Embryonic facial prominence (tissue), 1 donor: ENCODE measurements at regions not wholly inside any gene's neighbourhood (a gene's known extent, or its start where the extent isn't known, plus 50 kb on each side); places are given as distances from the start of the nearest gene placed in this dataset.

ENCODE experiments used
- DNase-seq: peaks from one replicate; pipeline ENCODE4 v3.0.0-alpha.2; 2016; ENCODE audit errors: extremely low spot score

DNA sequence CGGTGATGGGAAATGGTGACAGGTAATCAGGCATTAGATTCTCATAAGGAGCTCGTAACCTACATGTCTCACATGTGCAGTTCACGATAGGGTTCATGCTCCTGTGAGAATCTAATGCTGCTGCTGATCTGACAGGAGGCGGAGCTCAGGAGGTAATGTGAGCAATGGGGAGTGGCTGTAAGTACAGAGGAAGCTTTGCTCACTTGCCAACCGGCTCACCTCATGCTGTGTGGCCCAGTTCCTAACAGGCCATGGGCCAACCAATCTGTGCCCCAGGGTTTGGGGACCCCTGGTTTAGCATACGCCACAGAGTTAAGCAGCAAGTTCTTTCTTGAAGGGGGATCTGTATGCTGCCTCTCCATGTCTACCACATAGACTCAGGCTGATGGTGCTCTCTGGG, 133.1 kb downstream of the IQUB start:
- no peak for DNase-seq

DNA sequence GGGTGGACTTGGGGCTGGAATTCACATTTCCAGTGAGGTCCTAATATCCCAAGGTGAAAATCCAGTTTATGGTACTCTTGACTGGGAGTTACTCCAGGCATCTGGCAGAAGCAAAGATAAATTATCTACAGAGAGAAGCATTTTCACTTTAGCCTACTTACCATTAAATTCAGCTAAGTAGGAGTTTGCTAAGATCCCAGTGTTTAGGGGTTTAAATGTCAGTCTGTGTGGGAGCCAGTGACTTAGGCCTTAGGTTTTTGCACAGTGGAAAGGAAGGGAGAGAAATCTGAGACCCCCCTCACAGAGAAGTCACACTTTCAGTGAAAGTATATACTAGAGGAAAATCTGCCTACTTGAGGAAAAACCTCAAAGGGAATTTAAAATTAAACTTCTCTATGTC, 134.2 kb downstream of the IQUB start:
- DNase-seq: no peak

DNA sequence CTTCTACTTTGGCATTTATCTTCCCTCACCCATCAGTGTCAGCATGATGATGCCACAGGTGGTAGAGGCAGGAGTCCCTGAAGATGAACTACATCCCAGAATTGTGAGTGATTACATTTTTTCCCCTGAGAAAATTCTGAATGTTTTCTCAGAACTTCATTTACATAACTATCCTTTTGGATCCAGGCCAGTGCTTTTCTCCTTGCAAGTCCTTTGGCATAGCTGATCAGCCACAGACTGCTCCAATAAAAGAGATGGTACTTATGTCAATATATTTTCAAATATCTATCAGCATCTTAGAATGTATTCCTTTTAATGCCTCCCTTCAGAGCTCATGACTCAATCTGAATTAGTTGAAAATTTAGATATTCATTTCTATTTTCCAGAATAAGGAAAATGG, 135.5 kb downstream of the IQUB start:
- DNase-seq: no peak

DNA sequence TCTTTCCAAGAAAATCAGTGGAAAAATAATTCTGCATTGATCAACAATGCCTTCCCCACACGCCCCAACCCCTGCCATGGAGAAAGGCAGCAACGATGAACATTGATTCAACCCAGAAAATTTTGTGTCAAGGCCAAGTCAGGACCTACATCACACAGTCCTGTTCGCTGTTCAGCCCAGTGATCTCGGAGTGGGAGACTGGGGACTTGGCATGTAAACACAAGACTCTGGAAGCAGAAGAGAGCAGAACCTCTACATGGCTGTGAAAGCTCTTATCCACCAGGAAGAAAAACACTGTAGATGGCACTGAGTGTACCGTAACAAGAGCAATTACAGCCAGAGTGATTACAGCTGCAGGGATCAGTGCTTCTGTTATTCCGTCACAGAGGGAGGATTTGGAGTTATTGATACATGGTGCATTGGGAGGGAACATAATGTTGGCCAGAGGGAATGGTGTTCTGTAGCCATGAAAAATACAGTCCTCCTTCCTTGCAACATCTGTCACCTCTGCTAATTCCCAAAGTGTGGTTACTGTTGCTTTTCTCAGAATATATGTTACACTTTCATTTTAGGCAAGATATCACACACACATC, 136.6 kb downstream of the IQUB start:
- DNase-seq: no peak

DNA sequence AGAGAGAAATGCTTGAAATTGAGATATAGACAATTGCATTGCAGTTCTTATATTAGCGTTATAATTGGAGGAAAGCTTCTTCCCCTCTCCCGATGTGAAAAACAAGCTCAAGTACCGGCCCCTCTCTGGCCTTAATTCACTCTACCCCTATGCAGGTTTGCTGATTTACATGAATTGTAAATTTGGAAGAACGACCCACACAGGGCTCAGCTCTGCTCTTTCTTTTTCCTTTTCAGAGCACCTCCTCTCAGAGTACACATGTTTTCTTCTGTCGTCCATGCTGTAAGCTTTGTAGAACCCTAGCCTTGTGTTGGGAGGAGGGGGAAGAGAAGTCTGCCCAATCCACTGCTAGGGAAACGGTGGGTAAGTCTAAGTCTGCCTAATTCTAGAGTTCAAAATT, 140.8 kb downstream of the IQUB start:
- no peak for DNase-seq

DNA sequence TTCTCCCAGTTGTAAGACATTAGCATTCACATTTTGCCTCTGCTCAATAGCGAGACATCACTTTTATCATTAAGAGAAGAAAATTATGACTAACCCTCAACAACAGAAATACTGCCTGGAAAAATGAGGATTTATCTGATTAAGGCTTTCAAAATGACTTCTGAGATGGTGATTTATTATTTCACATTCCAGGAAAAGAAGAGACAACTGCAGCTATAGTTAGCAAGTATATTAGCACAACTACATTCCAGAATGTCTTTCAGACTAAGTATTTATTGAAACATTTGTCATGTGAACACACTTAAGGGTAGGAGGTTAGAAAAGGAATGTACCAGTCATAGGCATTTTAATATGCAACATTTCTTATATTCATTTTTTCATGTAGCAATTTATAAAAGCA, 162.0 kb downstream of the IQUB start:
- DNase-seq: no peak

DNA sequence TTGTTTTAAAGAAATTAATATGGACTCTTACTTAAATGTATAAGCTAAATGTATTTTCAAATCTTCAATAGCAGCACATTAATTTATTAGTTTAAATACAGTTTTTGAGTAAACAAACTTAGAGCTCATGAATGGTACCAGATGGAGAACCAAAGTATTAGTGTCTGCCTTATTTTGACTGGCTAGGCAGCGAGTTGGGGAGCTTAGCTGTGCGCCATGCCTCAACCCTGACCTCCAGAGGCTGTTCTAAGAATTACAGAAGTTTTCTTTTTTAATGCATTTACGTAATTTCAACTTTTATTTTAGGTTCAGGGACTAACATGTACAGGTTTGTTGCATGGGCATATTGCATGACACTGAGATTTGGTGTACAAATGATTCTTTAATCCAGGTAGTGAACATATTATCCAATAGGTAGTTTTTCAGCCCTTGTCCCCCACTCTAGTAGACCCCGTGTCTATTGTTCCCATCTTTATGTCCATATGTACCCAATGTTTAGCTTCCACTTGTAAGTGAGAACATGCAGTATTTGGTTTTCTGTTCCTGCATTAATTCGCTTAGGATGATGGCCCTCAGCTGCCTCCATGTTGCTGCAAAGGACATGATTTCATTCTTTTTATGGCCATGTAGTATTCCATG, 166.8 kb downstream of the IQUB start:
- peak; percentile 16 for DNase-seq

DNA sequence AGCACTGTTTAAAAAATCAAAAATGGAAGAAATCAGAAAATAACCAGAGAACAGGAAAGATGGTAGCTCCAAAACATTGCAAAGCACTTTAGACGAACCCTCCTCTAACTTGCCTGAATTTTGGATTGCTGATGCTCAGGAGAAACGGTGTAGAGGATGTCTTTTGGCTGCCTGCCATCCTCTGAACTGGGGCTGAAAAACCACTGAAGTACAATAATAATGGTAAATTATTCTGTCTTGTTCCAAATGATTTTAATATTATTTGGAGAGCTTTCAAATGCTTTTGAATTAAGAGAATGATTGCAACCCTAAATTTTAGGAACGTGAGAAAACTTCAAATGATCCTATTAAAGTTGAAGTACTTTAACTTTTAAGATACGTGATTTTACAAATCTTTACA, 167.3 kb upstream of the SLC13A1 start:
- DNase-seq: no peak

DNA sequence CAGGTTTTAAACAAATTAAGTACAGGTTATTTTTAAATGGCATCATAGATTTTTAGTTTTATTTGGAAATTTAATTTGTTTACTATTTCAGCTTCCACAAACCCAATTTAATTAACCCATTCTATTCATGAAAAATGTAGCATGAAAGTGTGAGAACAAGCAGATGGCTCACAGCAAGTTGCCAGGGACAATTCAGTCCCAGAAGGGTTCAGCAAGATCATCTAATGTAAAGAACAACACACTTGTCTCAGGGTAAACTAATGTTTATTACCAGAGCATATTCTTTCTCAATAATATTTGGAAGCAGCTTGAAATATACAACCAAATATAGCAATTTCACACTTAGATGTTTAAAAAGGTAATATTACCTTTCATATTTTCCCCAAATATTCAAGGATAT, 166.9 kb upstream of the SLC13A1 start:
- no peak for DNase-seq

DNA sequence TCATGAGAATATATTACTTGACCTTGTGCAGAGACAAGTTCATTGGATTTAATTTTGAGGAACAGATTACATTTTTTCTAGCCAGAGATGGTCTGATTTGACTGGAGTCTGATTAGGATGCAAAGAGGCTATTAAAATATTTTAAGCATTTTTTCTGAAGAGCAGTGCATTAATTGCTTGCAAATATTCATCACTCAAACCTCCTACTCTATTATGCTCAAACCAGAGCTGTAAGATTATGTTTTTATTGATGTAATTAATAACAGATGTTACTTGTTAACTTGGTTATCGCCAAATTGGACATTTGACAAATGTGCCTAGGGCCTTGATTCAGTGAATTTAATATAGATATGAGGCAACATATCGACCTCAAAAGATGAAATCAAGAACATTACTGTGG, 160.9 kb upstream of the SLC13A1 start:
- no peak for DNase-seq

DNA sequence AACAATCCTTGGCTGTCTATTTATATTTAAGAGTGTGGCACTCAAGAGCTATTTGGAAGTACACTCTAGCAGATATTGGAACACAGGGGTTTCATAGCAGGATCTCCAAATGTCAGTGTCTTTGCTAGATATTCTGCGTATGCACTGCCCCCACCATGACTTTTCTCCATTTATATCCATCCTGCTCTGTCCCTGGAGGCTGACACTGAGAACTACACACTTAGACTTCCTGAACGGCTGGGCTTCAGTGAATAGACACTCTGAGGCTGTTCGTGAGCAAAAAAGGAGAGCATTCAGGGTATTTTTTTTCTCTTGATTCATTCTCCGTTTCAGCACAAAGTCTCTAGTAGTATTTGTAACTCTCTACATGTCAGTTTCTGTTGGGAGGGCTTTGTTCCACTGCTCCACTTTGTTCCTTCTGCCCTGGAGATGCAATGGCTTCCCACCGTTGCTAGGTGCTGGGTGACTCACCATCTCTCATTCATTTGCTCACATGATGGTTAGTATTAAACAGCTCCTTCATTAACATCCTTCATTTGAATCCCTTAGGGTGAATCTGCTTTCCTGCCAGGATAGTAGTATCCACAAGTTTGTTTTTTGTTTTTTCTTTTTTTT, 155.9 kb upstream of the SLC13A1 start:
- DNase-seq: no peak

DNA sequence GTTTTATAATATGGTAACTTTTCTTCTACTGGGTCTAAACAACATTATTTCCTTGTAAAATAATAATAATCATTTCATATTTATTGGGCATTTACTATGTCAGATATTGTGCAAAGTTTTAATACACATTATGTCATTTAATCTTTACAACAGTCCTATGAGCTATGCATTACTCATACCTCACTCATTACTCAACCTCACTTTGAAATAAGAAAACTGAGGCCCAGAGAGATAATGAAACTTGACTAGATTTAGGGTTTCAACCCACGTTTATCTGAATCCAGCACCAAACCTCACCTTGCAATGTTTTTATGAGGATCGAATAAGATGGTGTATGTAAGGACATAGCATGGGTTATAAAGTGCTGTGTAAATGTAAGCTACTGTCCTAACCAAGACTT, 153.2 kb upstream of the SLC13A1 start:
- DNase-seq: no peak

DNA sequence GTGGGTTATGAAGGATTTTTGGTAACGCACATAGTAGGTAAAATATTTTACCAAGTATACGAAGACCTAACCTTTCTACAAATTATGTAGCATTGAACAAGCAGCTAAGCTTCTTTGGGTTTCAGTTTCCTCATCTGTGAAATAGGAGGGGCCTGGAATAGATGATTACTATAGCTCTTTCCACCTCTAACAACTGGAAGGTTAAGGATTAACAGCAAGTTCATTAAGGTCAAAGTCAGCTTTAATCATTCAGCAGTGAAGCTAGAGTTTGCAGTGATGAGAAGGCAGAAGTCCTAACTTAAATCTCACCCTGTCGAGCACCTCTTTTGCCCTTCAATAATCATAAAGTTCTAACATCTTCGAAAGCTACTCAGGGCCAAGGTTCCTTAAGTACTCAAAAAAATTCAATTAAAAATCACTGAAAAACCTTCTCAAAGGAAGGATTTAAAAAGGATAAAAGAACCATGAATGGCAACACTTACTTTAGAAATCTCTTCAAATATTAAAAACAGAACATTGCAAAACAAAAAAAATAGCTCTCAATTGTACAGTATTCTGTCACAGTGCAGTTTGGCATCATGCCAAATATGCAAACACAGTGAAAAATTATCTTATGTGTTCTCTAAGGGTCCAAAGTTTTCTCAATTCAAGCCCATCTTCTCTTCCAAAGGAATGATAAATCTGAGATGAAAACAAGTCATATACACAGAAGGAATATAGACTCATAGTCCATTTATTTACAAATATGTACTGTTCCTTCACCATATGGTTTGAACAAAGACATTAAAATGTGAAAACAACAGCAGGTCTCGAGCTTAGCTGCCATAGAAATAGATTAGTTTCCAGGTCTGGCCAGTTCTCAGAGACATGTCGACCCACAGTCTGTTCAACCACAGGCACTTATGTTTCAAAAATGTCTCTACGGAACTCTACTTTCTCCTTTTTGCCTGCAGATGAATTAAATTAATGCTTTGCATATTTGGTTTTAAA, 152.0 kb upstream of the SLC13A1 start:
- no peak for DNase-seq

DNA sequence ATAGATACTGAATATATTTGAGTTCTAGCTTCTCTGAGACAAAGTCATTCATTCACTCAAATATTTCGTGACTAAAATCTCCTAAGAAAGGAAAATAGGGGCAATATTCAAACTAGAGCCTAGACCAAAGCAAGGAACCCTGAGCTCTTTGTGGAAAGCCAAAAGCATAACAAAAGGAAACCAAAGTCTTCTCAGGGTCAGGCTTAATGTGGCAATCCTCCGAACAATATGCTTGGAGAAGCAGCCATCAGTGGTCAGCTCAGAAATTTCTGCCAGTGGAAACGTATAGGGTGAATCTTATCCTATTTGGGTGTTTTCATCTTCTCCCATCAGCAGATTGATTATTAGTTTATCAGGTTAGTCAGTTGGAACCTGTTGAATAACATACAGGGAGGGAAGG, 151.3 kb upstream of the SLC13A1 start:
- no peak for DNase-seq

DNA sequence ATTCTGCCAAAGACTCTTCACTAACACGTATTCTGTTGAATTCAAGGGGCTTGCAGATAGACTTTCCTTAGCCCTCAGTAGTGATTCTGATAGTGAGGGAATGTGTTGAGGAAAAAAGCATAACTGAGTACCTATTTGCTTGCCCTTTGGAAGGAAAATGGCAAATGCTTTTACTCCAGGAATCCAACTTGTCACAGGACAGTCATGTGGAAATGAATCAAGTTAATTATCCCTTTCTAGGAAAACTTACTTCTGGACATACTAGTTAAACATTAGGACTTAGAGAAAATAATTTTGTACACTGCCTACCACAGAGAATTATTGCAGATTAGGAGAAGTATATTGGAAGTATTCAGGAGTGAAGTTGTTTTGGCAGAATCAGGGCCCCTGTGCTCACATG, 148.9 kb upstream of the SLC13A1 start:
- DNase-seq: no peak

DNA sequence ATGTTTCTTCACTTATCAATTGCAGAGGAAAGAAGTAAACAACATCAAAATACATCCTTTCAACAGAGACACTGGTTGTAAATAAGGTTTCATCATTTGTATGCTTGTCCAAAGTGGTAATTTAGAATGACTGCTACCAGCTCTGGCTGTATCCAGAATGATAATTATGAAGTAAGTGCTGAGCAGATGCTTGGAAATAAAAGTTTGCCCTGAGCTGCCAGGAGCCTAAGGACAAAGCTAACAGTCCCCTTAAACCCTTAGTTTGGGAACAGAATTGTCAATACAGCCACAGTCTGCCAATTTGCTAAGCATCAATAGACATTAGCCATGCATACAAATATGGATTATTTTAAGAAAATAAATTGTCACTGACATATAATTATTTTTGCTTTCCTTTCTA, 147.0 kb upstream of the SLC13A1 start:
- no peak for DNase-seq

DNA sequence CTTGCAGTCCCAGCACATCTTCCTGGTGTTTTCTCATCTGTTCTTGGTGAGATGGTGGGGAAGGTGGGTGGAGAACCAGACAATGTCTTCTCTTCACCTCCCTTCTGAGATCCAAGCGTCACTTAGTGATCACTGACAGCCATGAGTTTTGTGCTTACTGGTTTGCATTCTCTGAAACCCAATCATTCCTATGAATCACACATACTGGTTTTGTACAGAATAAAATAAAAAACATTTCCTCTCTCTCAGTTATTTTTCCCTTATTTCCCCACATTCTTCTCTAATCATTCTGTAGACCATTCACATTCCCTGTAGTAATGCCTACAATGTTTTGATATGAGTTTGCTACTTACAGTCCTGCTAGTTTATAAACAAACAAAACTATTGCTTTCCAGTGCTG, 143.8 kb upstream of the SLC13A1 start:
- no peak for DNase-seq

DNA sequence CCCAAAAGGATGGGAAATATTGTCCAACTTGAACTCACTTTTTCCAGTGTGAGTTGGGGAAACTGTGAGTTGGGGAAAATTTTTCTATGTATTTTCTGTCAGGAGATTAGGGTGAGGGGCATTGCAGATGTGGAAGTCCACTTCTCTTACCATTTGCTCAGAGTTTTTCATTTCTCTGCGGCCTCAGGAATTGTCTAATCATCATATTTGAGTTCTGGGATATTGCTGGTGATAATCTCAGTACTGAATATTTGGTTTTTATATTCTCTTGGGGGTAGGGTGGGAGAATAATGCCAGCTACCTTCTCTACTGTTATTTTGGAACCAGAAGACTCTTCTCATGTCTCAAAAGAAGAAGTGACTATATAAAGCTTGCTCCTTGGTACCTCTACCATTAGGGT, 141.3 kb upstream of the SLC13A1 start:
- DNase-seq: no peak

DNA sequence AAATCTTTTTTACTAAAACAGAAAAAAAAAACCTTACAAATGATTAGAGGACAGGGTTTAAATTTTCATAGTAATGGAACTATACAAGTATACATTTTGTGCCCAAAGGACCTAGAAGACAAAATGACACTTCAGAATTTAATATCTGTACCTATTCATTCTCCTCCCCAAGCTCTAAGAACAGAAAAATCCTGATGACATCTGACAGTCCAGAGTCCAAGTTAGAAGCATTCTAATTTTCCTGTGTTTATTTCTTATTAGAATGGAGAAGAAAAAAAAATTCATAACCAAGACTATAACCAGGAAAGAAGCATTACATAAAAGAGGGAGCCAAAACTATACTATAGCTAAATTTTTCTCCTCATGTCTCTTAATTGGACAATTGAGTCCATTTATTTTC, 138.9 kb upstream of the SLC13A1 start:
- DNase-seq: no peak

DNA sequence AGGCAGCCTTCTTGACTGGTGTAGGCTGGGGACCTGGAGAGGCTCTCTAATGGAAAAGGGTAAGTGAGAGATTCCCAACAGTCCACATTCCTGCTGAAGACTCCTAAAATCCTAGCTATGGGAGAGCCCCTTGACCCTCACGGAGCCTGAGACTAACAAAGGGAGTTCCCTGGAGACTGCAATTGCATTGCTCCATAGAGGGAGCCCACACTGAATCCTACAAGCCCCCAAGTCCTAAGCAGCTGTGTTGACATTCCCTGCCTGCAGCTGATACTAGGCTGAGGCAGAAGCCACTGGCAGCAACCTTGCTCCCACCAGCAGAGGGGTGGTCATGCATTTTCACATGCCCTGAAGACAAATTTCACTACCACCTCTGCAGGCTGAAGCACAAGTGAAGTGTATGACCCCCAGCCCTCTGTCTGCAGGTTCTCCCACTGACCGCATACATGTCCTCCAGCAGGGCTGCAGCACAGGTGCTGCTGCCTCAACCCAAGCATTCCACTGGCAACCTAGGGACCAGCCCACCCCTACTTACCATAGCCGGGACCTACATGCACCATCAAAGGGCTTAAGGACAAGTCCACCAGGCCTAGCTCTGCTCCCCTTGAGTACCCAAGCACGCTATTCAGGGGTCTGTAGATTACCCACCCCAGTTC, 130.3 kb upstream of the SLC13A1 start:
- no peak for DNase-seq

DNA sequence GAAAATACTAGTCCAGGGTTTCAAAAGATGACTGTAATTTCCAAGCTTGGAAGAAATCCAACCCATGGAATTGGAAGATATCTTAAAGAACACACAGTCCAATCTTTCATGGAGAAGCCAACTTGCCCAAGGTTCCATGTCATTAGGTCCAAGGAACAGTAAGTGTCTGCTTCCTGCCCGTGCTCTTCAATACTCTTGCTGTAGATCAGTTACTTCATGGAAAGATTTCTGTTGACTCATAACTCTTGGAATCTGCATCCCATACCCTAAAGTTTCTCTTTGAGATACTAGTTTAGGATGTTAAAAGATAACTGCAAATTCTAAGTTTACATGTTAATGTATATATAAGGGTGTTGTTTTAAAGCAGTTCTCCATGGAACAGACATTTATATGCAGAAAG, 127.9 kb upstream of the SLC13A1 start:
- DNase-seq: no peak

DNA sequence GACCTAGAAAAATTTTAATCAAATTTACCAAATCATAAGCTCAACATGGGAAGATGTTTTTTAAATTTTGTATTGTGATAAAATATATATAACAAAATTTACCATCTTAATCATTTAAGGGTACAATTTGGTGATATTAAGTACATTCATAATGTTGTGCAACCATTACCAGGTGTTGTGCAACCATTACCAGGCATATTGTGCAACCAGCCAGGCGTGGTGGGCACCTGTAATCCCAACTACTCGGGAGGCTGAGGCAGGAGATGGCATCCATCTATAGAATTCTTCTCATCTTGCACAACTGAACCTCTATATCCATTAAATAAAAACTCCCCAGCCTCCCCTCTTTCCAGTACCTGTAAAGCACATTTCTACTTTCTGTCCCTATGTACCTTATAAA, 124.5 kb upstream of the SLC13A1 start:
- no peak for DNase-seq
